H9 (cell line): ENCODE measurements at regions not wholly inside any gene's neighbourhood (a gene's known extent, or its start where the extent isn't known, plus 50 kb on each side); places are given as distances from the start of the nearest gene placed in this dataset.

Experiments used
- DNase-seq: peaks from one replicate; pipeline ENCODE4 v3.0.0-alpha.2; 2017
- H2AFZ ChIP-seq: one replicate; pipeline ENCODE4 v1.6.1; 2013; ENCODE audit warnings: mild to moderate bottlenecking, low read length, control low read depth, moderate library complexity
- H2AK5ac ChIP-seq: 2 replicates; pipeline ENCODE4 v1.6.1; 2013; ENCODE audit warnings: low read length, control low read depth, mixed read lengths; ENCODE audit not compliant: insufficient read length
- H2BK120ac ChIP-seq: one replicate; pipeline ENCODE4 v1.6.1; 2013; ENCODE audit warnings: low read depth, mild to moderate bottlenecking, low read length, control low read depth, inconsistent platforms; ENCODE audit not compliant: poor library complexity, severe bottlenecking
- H2BK12ac ChIP-seq: 2 replicates; pipeline ENCODE4 v1.6.1; 2013; ENCODE audit warnings: low read length, control low read depth, mixed read lengths, low read depth; ENCODE audit not compliant: insufficient read length
- H2BK15ac ChIP-seq: 2 replicates; pipeline ENCODE4 v1.6.1; 2013; ENCODE audit warnings: low read depth, low read length, control low read depth
- H2BK20ac ChIP-seq: one replicate; pipeline ENCODE4 v1.6.1; 2013; ENCODE audit warnings: low read depth, mild to moderate bottlenecking, low read length, control low read depth, inconsistent platforms; ENCODE audit not compliant: poor library complexity, severe bottlenecking
- H2BK5ac ChIP-seq: 2 replicates; pipeline ENCODE4 v1.6.1; 2013; ENCODE audit warnings: low read length, control low read depth, mixed read lengths; ENCODE audit not compliant: insufficient read length
- H3K14ac ChIP-seq: 2 replicates; pipeline ENCODE4 v1.6.1; 2013; ENCODE audit warnings: low read length, control low read depth; ENCODE audit not compliant: insufficient read depth
- H3K18ac ChIP-seq: 2 replicates; pipeline ENCODE4 v1.6.1; 2013; ENCODE audit warnings: low read depth, mild to moderate bottlenecking, mixed read lengths, low read length, control low read depth; ENCODE audit not compliant: insufficient read length
- H3K23ac ChIP-seq: 2 replicates; pipeline ENCODE4 v1.6.1; 2013; ENCODE audit warnings: low read length, control low read depth, mixed read lengths, low read depth; ENCODE audit not compliant: insufficient read length
- H3K23me2 ChIP-seq: 2 replicates; pipeline ENCODE4 v1.6.1; 2013; ENCODE audit warnings: low read depth, mild to moderate bottlenecking, mixed read lengths, low read length, control low read depth; ENCODE audit not compliant: insufficient read length, poor library complexity, severe bottlenecking
- H3K27ac ChIP-seq: 2 replicates; pipeline ENCODE4 v1.5.1; 2013; ENCODE audit warnings: low read length, control low read depth, mixed read lengths, low read depth; ENCODE audit not compliant: insufficient read length
- H3K27me3 ChIP-seq: 2 replicates; pipeline ENCODE4 v1.6.1; 2013; ENCODE audit warnings: low read length, control low read depth, inconsistent platforms; ENCODE audit not compliant: insufficient read depth
- H3K4ac ChIP-seq: 2 replicates; pipeline ENCODE4 v1.6.1; 2013; ENCODE audit warnings: low read depth, mild to moderate bottlenecking, control low read depth, inconsistent platforms, low read length, moderate library complexity
- H3K4me1 ChIP-seq: 2 replicates; pipeline ENCODE4 v1.6.1; 2013; ENCODE audit warnings: low read length, control low read depth, inconsistent platforms; ENCODE audit not compliant: insufficient read depth
- H3K4me2 ChIP-seq: 2 replicates; pipeline ENCODE4 v1.6.1; 2013; ENCODE audit warnings: low read length, control low read depth, mixed read lengths; ENCODE audit not compliant: insufficient read length, insufficient read depth
- H3K56ac ChIP-seq: 2 replicates; pipeline ENCODE4 v1.6.1; 2013; ENCODE audit warnings: low read depth, mild to moderate bottlenecking, mixed read lengths, low read length, control low read depth; ENCODE audit not compliant: insufficient read length
- H3K79me1 ChIP-seq: 2 replicates; pipeline ENCODE4 v1.6.1; 2013; ENCODE audit warnings: low read depth, mild to moderate bottlenecking, moderate library complexity, low read length, control low read depth, inconsistent platforms; ENCODE audit not compliant: insufficient read depth, poor library complexity, severe bottlenecking
- H3K79me2 ChIP-seq: 2 replicates; pipeline ENCODE4 v1.6.1; 2013; ENCODE audit warnings: low read length, control low read depth, inconsistent platforms; ENCODE audit not compliant: insufficient read depth
- H3K9ac ChIP-seq: 2 replicates; pipeline ENCODE4 v1.6.1; 2013; ENCODE audit warnings: low read length, control low read depth, mixed read lengths; ENCODE audit not compliant: insufficient read length; ENCODE audit errors: extremely low read depth
- H3K9me3 ChIP-seq: one replicate; pipeline ENCODE4 v1.6.1; 2013; ENCODE audit warnings: low read depth, low read length, inconsistent platforms; ENCODE audit not compliant: control insufficient read depth
- H3T11ph ChIP-seq: one replicate; pipeline ENCODE4 v1.6.1; 2013; ENCODE audit warnings: mild to moderate bottlenecking, low read length, control low read depth, inconsistent platforms
- H4K20me1 ChIP-seq: one replicate; pipeline ENCODE4 v1.6.1; 2013; ENCODE audit not compliant: control insufficient read depth, insufficient read length, insufficient read depth
- H4K5ac ChIP-seq: 2 replicates; pipeline ENCODE4 v1.6.1; 2013; ENCODE audit warnings: low read depth, mild to moderate bottlenecking, mixed read lengths, low read length, control low read depth; ENCODE audit not compliant: insufficient read length
- H4K8ac ChIP-seq: replicated peaks from 2 replicates; pipeline ENCODE4 v1.6.1; 2013; ENCODE audit warnings: low read length, control low read depth, mixed read lengths, low read depth; ENCODE audit not compliant: insufficient read length
- H4K91ac ChIP-seq: 2 replicates; pipeline ENCODE4 v1.6.1; 2013; ENCODE audit warnings: low read depth, mild to moderate bottlenecking, moderate library complexity, mixed read lengths, low read length, control low read depth; ENCODE audit not compliant: insufficient read length
- H3K27ac Mint-ChIP-seq, 3 experiments: 2 replicates in 2 of 3; 3 replicates in 1 of 3; pipeline ENCODE4 v1.8.0; 2020 to 2021; ENCODE audit warnings: mixed read lengths in 3 of 3, mild to moderate bottlenecking in 1 of 3, moderate library complexity in 1 of 3
- H3K27me3 Mint-ChIP-seq: 2 replicates; pipeline ENCODE4 v1.8.0; 2021; ENCODE audit warnings: low read depth, mild to moderate bottlenecking, moderate library complexity, mixed read lengths
- H3K36me3 Mint-ChIP-seq, 3 experiments: 2 replicates in 2 of 3; 3 replicates in 1 of 3; pipeline ENCODE4 v1.8.0; 2020 to 2021; ENCODE audit warnings: low read depth in 3 of 3, mixed read lengths in 3 of 3; ENCODE audit not compliant: insufficient read depth in 1 of 3
- H3K4me1 Mint-ChIP-seq, 2 experiments: 2 replicates each; pipeline ENCODE4 v1.8.0; 2020; ENCODE audit warnings: mixed read lengths in 2 of 2
- H3K4me3 Mint-ChIP-seq, 2 experiments: 2 replicates in 1 of 2; 3 replicates in 1 of 2; pipeline ENCODE4 v1.8.0; 2020 to 2021; ENCODE audit warnings: mild to moderate bottlenecking in 2 of 2, mixed read lengths in 2 of 2, moderate library complexity in 1 of 2
- H3K9me3 Mint-ChIP-seq, 2 experiments: 2 replicates in 1 of 2; 3 replicates in 1 of 2; pipeline ENCODE4 v1.8.0; 2020; ENCODE audit warnings: mild to moderate bottlenecking in 2 of 2, mixed read lengths in 2 of 2, moderate library complexity in 1 of 2
- WGBS: extraction: QIAGEN DNeasy Blood & Tissue Kit; methylation state at CpG from one replicate; pipeline ENCODE4 v1.1.7; 2013; ENCODE audit warnings: missing lambda C conversion rate, low lambda C conversion rate, mixed read lengths; ENCODE audit not compliant: insufficient read length; ENCODE audit errors: extremely low coverage; 5-methylcytosine and 5-hydroxymethylcytosine counted together
- TF ChIP-seq, protein P1 (sequence below): fragments of 200-600 bp; sonication (generic); conservative IDR thresholded peaks from 3 replicates; pipeline ENCODE4 v1.8.0; 2021; ENCODE audit warnings: antibody characterized with exemption, mild to moderate bottlenecking

DNA sequence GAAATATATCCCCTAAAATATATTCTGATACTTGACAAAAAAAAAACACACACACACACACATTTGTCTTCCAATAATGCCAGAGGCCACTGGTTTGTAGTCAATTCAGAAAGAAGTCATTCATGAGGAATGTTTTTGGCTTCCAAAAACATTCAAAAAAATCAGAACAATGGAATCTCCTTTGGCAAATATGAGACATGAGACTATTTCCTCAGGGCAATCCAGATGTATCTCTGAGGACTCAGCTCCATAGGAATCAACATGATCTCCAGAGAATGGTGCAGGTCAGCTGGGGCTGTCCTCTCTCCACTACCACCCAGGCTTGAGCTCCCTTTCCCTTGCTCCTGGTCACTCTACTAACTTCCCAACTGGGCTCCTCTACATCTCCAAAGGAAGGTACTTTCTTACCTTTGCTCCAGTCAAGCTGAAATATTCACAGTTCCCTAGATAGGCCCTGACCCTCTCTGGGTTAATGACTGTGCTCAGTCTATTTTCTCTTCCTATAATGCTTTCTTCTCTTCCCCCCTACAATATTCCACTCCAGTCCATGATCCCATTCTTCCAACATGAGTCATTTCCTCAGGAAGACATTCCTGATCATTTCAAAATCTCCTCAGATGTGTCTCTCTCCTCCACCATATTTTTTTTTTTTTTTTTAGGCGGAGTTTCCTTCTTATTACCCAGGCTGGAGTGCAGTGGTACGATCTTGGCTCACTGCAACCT is 145.3 kb downstream of the C1D start:
- TF ChIP-seq, protein P1, sequence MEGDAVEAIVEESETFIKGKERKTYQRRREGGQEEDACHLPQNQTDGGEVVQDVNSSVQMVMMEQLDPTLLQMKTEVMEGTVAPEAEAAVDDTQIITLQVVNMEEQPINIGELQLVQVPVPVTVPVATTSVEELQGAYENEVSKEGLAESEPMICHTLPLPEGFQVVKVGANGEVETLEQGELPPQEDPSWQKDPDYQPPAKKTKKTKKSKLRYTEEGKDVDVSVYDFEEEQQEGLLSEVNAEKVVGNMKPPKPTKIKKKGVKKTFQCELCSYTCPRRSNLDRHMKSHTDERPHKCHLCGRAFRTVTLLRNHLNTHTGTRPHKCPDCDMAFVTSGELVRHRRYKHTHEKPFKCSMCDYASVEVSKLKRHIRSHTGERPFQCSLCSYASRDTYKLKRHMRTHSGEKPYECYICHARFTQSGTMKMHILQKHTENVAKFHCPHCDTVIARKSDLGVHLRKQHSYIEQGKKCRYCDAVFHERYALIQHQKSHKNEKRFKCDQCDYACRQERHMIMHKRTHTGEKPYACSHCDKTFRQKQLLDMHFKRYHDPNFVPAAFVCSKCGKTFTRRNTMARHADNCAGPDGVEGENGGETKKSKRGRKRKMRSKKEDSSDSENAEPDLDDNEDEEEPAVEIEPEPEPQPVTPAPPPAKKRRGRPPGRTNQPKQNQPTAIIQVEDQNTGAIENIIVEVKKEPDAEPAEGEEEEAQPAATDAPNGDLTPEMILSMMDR = no peak
- Histone ChIP-seq H2BK5ac (no peak overlapping the region), H3K9ac (no peak overlapping the region), H3K79me1 (no peaks in the 10 kb centered on the region), H3K23ac (no peak overlapping the region), H2AK5ac (no peak overlapping the region), H3K14ac (no peak overlapping the region), H3K79me2 (no peaks in the 10 kb centered on the region), H2AFZ (no peak overlapping the region), H4K8ac (no peak overlapping the region), H4K5ac (no peak overlapping the region), H4K91ac (no peak overlapping the region), H3K9me3 (no peaks in the 10 kb centered on the region), H3K56ac (no peak overlapping the region), H4K20me1 (no peaks in the 10 kb centered on the region), H3K4me2 (no peak overlapping the region), H2BK15ac (no peak overlapping the region), H3T11ph (no peak overlapping the region), H3K4ac (no peak overlapping the region), H3K27ac (no peak overlapping the region), H2BK20ac (no peak overlapping the region), H3K4me1 (no peaks in the 10 kb centered on the region), H3K23me2 (no peaks in the 10 kb centered on the region), H2BK120ac (no peak overlapping the region), H2BK12ac (no peak overlapping the region), H3K27me3 (no peaks in the 10 kb centered on the region), H3K18ac (no peak overlapping the region)
- no peaks in the 10 kb centered on the region; a peak in 1 of 5 replicates for H3K9me3 Mint-ChIP-seq
- H3K27me3 Mint-ChIP-seq = no peaks in the 10 kb centered on the region; the same call in 1 of the 2 replicates
- no peak overlapping the region for H3K4me3 Mint-ChIP-seq
- no peak overlapping the region for H3K27ac Mint-ChIP-seq
- DNase-seq = no peak
- no peaks in the 10 kb centered on the region for H3K36me3 Mint-ChIP-seq
- WGBS = no CpG with 5 or more reads among the region's 2 CpGs
- H3K4me1 Mint-ChIP-seq = peaks cover 17 to 22% of the 10 kb centered on the region in 2 experiments
